Skeletal muscle tissue (tissue), 3 donors: ENCODE measurements at regions not wholly inside any gene's neighbourhood (a gene's known extent, or its start where the extent isn't known, plus 50 kb on each side); places are given as distances from the start of the nearest gene placed in this dataset.
"Not testable (repeated sequence)": the region's sequence is repeated elsewhere in the genome, so short reads cannot be mapped to it uniquely, and the experiment has no call there.

Experiments used
- H3K27ac ChIP-seq: one replicate; pipeline ENCODE4 v1.7.0; 2013; ENCODE audit warnings: mild to moderate bottlenecking, low read depth, low read length, inconsistent platforms
- H3K27me3 ChIP-seq, 3 donors: one replicate each; pipeline ENCODE4 v1.7.0; 2013; ENCODE audit warnings: low read length in 3 of 3; ENCODE audit not compliant: control insufficient read depth in 3 of 3, insufficient read depth in 3 of 3
- H3K36me3 ChIP-seq, 3 donors: one replicate each; pipeline ENCODE4 v1.7.0; 2013; ENCODE audit warnings: low read length in 3 of 3; ENCODE audit not compliant: control insufficient read depth in 3 of 3, insufficient read depth in 3 of 3
- H3K4me1 ChIP-seq, 3 donors: one replicate each; pipeline ENCODE4 v1.7.0; 2013; ENCODE audit warnings: low read length in 3 of 3, mild to moderate bottlenecking in 3 of 3; ENCODE audit not compliant: control insufficient read depth in 3 of 3, insufficient read depth in 3 of 3
- H3K4me3 ChIP-seq, 3 donors: one replicate each; pipeline ENCODE4 v1.7.0; 2013; ENCODE audit warnings: low read length in 3 of 3
- H3K9ac ChIP-seq, 3 donors: one replicate each; pipeline ENCODE4 v1.7.0; 2013; ENCODE audit warnings: low read length in 3 of 3, mild to moderate bottlenecking in 3 of 3, moderate library complexity in 2 of 3, low read depth in 1 of 3
- H3K9me3 ChIP-seq, 3 donors: one replicate each; pipeline ENCODE4 v1.7.0; 2013; ENCODE audit warnings: low read length in 3 of 3; ENCODE audit not compliant: control insufficient read depth in 3 of 3
- donor health status: Osteomylitis.

DNA sequence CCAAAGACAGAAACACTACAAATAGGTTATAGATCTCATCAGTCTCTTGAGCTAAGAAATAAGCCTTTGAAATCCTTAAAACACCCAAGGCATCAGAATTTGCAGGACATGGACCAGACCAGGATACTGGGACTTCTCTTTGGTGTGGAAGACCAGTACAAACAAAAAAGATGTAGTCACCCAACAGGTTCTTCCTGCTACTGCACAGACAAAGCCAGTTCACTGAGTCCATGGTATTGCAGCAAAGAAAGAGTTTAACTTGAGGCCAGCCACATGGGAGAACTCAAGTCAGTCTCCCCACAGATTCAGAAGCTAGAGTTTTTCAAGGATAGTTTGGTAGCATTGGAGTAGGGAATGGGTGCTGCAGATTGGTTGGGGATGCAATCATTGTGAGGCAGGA lies 169.6 kb upstream of the NDUFV2 start:
- Histone ChIP-seq H3K36me3 (no peaks in the 10 kb centered on the region), H3K27ac (no peak overlapping the region), H3K4me3 (no peak overlapping the region), H3K4me1 (no peaks in the 10 kb centered on the region), H3K9me3 (peaks cover 0 to 6% (median 5%) of the 10 kb centered on the region in 3 donors), H3K27me3 (no peaks in the 10 kb centered on the region), H3K9ac (no peak overlapping the region)

DNA sequence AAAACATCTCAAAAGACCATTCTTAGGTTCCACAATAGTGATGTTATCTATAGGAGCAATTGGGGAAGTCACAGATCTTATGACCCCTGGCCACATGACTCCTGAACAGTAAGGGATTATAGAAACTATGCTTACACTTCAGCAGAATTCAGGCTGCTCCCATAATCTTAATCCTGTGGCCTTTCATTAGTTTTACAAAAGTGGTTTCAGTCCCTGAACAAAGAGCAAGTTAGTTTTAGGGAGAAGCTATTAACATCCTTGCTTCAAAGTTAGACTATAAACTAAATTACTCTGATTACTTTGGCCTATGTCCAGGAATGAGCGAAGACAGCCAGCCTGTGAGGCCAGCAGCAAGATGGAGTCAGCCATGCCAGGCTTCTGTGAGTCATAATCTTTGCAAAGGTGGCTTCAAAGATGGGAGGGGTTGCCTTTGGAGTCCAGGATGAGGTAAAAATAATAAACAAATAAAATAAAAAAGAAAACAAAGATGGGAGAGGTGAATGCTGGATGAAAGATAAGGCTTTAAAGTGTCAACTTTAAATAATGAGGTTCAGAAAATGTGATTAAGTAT lies 168.7 kb upstream of the NDUFV2 start:
- Histone ChIP-seq H3K9ac (no peak overlapping the region), H3K4me3 (no peak overlapping the region), H3K9me3 (peaks cover 0 to 5% (median 5%) of the 10 kb centered on the region in 3 donors), H3K36me3 (no peaks in the 10 kb centered on the region), H3K4me1 (no peaks in the 10 kb centered on the region), H3K27me3 (no peaks in the 10 kb centered on the region), H3K27ac (no peak overlapping the region)

DNA sequence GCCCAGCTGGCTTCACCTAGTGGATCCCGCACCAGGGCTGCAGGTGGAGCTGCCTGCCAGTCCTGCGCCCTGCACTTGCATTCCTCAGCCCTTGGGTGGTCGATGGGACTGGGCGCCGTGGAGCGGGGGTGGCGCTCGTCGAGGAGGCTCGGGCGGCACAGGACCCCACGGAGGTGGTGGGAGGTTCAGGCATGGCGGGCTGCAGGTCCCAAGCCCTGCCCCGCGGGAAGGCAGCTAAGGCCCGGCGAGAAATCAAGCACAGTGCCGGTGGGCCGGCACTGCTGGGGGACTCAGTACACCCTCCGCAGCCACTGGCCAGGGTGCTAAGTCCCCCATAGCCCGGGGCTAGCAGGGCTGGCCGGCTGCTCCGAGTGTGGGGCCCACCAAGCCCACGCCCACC lies 167.2 kb upstream of the NDUFV2 start:
- H3K9ac ChIP-seq, H3K4me1 ChIP-seq, H3K4me3 ChIP-seq, H3K27ac ChIP-seq, H3K9me3 ChIP-seq, H3K27me3 ChIP-seq, H3K36me3 ChIP-seq: not testable (repeated sequence)

DNA sequence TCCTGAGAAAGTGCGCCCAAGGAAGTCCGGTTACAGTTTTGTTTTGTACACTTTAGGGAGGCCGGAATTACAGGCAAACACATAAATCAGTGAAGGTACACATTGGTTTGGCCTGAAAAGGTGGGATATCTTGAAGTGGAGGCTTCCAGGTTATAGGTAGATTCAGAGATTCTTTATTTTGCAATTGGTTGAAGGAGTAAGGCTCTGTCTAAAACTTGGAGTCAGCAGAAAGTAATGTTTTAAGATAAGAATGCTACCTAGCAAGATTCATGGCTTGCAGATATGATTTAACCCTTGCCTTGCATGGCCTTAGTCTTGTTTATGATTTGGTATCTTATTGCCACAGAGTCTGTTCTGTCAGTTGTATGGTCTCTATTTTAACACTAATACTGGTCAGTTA lies 165.9 kb upstream of the NDUFV2 start:
- H3K27me3 ChIP-seq, result no peaks in the 10 kb centered on the region
- no peaks in the 10 kb centered on the region for H3K4me1 ChIP-seq
- no peak overlapping the region for H3K4me3 ChIP-seq
- H3K9me3 ChIP-seq, result no peaks in the 10 kb centered on the region
- H3K36me3 ChIP-seq, result no peaks in the 10 kb centered on the region
- no peak overlapping the region for H3K27ac ChIP-seq
- no peak overlapping the region for H3K9ac ChIP-seq

DNA sequence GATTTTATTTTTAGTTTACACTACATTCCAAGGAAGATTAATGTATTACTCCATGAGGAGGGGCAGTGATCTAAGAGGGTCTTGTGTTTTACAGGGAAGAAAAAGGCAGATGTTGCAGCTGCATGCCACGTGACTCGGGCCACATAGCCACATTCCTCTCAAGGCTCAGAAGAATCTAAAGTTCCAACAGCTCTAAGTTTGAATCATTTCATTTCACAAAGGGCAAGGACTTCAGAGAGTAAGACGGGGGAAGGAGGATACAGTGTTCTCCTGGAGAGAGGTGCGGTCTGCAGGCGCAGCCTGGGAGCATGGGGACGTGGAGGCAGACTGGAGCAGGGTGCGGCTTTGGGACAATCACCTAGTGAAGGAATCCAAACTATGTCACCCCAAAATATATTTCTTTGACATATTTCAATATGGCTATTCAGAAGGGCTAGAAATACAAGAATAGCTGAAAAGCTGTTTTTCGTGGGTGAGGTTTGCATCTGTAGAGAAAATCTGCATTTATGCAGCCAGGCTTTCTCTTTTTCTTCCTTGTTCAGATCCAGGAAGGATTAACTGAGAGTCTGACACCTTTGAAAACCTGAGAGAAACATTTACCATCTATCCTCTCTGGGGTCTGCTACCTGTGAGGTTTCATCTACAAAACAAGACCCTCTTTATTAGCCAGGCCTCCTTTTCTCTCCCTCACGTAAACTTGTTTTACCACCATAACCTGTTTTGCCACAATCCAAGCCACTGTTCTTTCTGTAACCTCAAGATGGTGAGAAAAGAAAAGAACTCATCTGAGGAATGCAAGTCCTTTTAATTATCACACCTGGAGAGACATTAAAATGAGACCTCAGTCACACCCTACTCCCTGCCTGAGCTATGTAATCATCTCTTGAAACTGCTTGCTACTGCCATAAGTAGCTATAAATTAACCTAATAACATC lies 165.1 kb upstream of the NDUFV2 start:
- Histone ChIP-seq H3K4me3 (no peak overlapping the region), H3K27me3 (no peaks in the 10 kb centered on the region), H3K9ac (no peak overlapping the region), H3K9me3 (no peaks in the 10 kb centered on the region), H3K4me1 (no peaks in the 10 kb centered on the region), H3K36me3 (no peaks in the 10 kb centered on the region), H3K27ac (no peak overlapping the region)

DNA sequence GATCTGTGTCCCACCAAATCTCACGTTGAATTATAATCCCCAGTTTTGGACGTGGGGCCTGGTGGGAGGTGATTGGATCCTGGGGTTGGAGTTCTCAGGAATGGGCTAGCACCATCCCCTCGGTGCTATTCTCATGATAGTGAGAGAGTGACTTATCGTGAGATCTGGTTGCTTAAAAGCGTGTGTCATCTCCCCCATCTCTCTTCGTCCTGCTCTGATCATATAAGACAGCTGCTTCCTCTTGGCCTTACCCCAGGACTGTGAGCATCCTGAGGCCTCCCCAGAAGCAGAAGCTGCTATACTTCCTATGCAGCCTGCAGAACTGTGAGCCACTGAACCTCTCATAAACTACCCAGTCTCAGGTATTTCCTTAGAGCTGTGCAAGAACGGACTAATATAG lies 163.7 kb upstream of the NDUFV2 start:
- peaks cover 0 to 3% (median 0%) of the 10 kb centered on the region in 3 donors for H3K4me1 ChIP-seq
- no peak overlapping the region for H3K27ac ChIP-seq
- no peaks in the 10 kb centered on the region for H3K36me3 ChIP-seq
- no peak overlapping the region for H3K9ac ChIP-seq
- H3K9me3 ChIP-seq, result no peaks in the 10 kb centered on the region
- no peak overlapping the region for H3K4me3 ChIP-seq
- H3K27me3 ChIP-seq, result no peaks in the 10 kb centered on the region

DNA sequence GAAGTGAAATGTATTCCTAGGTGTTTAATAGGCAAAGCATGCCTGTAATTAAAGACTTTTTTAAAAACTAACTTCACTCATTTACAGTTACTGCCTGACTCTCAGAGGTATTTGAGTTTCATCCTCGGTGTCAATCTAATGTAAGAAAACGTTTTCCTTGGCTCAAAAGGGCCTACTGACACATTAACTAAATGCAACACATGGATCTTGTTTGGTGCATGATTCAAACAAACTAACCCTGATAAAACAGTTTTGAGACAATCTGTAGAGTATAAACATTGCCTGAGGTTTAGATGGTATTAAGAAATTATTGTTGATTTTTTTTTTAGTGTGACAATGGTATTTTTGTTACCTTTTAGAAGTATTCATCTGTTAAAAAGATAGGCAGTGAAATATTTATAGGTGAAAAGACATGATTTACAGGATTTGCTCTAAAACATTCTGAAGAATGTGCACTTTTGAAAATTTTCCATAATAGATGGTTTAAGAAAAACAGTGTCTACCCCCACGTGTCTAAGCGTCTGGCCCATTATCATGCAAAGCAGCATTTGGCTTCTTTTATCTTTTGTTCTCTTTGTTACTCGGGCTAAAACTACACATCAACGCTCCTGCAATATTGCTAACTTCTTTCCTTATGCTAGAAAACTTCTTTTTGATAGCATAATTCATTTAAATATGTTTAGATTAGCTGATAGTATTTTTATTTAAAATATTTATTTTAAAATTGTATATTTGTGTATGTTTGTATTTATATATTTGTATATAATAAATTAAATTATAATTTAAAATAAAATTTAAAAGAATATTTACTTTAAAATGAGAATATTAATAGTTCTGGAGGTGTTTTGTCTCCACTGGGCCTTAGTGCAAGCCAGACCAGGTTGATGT lies 160.2 kb upstream of the NDUFV2 start:
- Histone ChIP-seq H3K4me1 (peaks cover 0 to 6% (median 0%) of the 10 kb centered on the region in 3 donors), H3K27me3 (peaks cover 0 to 3% (median 0%) of the 10 kb centered on the region in 3 donors), H3K9ac (no peak overlapping the region), H3K9me3 (no peaks in the 10 kb centered on the region), H3K4me3 (no peak overlapping the region), H3K27ac (no peak overlapping the region), H3K36me3 (no peaks in the 10 kb centered on the region)

DNA sequence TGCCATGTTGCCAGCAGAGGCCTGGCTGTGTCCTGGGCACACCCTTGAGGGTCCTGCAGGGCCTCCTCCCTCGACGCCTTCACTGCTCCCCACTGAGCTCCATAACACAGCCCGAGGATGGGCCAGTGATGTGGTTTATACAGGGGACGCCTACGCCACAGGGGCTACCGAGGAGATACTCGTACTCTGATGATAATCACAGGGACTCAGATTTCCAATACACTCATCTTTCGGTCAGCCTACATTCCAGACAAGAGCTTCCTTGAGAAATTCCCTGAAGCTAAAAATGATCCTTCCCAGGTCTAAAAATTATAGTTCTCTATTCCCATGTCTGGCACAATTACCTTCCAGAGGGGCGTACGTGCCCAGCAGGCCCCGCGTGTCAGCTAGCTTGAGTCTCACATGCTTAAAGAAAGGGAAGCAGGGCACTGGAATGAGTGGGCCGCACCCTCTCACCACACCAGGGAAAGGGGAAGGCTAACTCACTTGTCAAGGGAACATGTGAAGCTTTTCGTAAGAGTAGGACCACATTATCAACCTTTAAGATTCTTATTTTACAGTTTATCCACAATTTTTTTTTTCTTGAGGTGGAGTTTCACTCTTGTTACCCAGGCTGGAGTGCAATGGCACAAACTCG lies 159.5 kb upstream of the NDUFV2 start:
- Histone ChIP-seq H3K4me1 (peaks cover 0 to 7% (median 0%) of the 10 kb centered on the region in 3 donors), H3K27ac (no peak overlapping the region), H3K9ac (no peak overlapping the region), H3K4me3 (no peak overlapping the region), H3K27me3 (peaks cover 0 to 9% (median under 1%) of the 10 kb centered on the region in 3 donors), H3K9me3 (no peaks in the 10 kb centered on the region), H3K36me3 (no peaks in the 10 kb centered on the region)

DNA sequence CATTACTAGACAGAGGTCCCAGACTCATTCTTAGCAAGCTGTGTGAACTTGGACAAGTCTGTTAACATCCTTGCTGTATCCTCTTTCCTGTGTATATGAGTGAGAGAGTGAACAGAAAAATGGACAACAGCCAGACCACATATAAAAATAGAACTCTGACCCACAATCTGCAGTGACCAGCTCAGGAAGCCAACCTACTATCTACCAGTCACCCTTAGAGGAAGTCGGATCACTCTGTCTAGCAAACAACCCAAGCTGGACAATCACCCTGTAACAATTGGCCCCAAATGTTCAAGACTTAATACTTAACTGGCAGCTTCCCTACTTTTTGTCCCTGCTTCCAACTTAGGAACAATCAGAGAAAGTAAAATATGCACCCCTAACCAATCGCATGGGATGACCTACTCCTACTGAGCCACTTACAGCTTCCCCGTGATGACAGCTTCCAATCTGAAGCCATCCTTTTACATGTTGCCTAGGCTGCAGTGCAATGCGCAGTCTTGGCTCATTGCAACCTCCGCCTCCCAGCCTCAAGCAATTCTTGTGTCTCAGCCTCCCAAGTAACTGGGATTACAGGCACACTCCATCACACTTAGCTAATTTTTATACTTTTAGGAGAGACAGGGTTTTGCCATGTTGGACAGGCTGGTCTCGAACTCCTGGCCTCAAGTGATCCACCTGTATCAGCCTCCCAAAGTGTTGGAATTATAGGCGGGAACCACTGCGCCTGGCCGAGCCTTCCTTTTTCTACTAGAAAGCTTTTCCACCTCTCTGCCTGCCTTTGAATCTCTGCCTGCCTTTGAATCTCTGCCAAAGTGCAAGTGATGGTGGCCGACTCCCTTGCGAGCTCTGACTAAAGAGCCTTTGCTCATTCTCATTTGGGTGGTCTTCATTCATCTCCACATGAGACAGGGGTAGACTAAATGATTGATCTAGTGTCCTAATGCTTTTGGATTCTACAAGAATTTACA lies 158.3 kb upstream of the NDUFV2 start:
- H3K27ac ChIP-seq, result no peak overlapping the region
- H3K9me3 ChIP-seq, result no peaks in the 10 kb centered on the region
- H3K27me3 ChIP-seq, result peaks cover 0 to 14% (median 7%) of the 10 kb centered on the region in 3 donors
- H3K4me1 ChIP-seq, result peaks cover 0 to 13% (median 0%) of the 10 kb centered on the region in 3 donors
- H3K9ac ChIP-seq, result no peak overlapping the region
- no peak overlapping the region for H3K4me3 ChIP-seq
- H3K36me3 ChIP-seq, result no peaks in the 10 kb centered on the region
